ENCODE measurements at regions not wholly inside any gene's neighbourhood (a gene's known extent, or its start where the extent isn't known, plus 50 kb on each side); places are given as distances from the start of the nearest gene placed in this dataset.

GRCh38 chr2:109711230-109712122, 82.6 kb upstream of the RGPD5 start:
- 0 out of 2 replicates have a peak overlapping the region, but pooled peaks have one; percentile 4 for H2AFZ ChIP-seq (ENCODE audit: low read length)
- no peaks in the 10 kb centered on the region for H3F3A ChIP-seq (ENCODE audit: insufficient read depth, low read length)
- no peak overlapping the region for H3K4me2 ChIP-seq (ENCODE audit: low read depth, low read length)
- DNase-seq: no peak
- no peaks in the 10 kb centered on the region for H3K27me3 ChIP-seq (replicated peaks; ENCODE audit: insufficient read depth, low read length)
- no peak for TF ChIP-seq EZH2 (optimal IDR thresholded peaks at IDR 0.05; ENCODE audit: low read depth, low read length)
- TF ChIP-seq CTCF (IDR thresholded peaks at IDR 0.05; ENCODE audit: low read length): no peak
- no peak for TF ChIP-seq EZH2phosphoT487 (IDR thresholded peaks at IDR 0.05; ENCODE audit: low read length)
- no peaks in the 10 kb centered on the region for H3K4me1 ChIP-seq (ENCODE audit: low read length)
- no peaks in the 10 kb centered on the region for H3K36me3 ChIP-seq (replicated peaks; ENCODE audit: insufficient read depth, low read length)
- no peaks in the 10 kb centered on the region for H4K20me1 ChIP-seq (ENCODE audit: insufficient read depth, low read length)
- no peaks in the 10 kb centered on the region for H3K79me2 ChIP-seq (ENCODE audit: low read length)
- no peak overlapping the region for H3K4me3 ChIP-seq (ENCODE audit: low read length)
- no peaks in the 10 kb centered on the region for H3K9me3 ChIP-seq (replicated peaks; ENCODE audit: insufficient read depth, low read length)
- no peak overlapping the region for H3K27ac ChIP-seq (ENCODE audit: low read length)
- no peak overlapping the region for H3K9ac ChIP-seq (ENCODE audit: low read length)
- H3K9me2 ChIP-seq (replicated peaks; ENCODE audit: insufficient read depth, low read length): no peaks in the 10 kb centered on the region

- Histone ChIP-seq H3F3A (ENCODE audit: insufficient read depth, low read length) (no peaks in the 10 kb centered on the region), H3K36me3 (replicated peaks; ENCODE audit: insufficient read depth, low read length) (no peaks in the 10 kb centered on the region), H3K4me2 (ENCODE audit: low read depth, low read length) (no peak overlapping the region), H4K20me1 (ENCODE audit: insufficient read depth, low read length) (no peaks in the 10 kb centered on the region), H3K27ac (ENCODE audit: low read length) (no peak overlapping the region), H3K27me3 (replicated peaks; ENCODE audit: insufficient read depth, low read length) (no peaks in the 10 kb centered on the region), H3K9me2 (replicated peaks; ENCODE audit: insufficient read depth, low read length) (no peaks in the 10 kb centered on the region), H3K9ac (ENCODE audit: low read length) (no peak overlapping the region), H3K9me3 (replicated peaks; ENCODE audit: insufficient read depth, low read length) (no peaks in the 10 kb centered on the region), H3K4me1 (ENCODE audit: low read length) (no peaks in the 10 kb centered on the region), H3K4me3 (ENCODE audit: low read length) (no peak overlapping the region), H3K79me2 (ENCODE audit: low read length) (no peaks in the 10 kb centered on the region), H2AFZ (ENCODE audit: low read length) (no peak overlapping the region)
- DNase-seq: no peak
- TF ChIP-seq EZH2 (optimal IDR thresholded peaks at IDR 0.05; ENCODE audit: low read depth, low read length): no peak
- no peak for TF ChIP-seq EZH2phosphoT487 (IDR thresholded peaks at IDR 0.05; ENCODE audit: low read length)
- no peak for TF ChIP-seq CTCF (IDR thresholded peaks at IDR 0.05; ENCODE audit: low read length)
Measured at GRCh38 chr2:109712123-109712449, 82.0 kb upstream of the RGPD5 start.

- TF ChIP-seq CTCF (IDR thresholded peaks at IDR 0.05; ENCODE audit: low read length): no peak
- TF ChIP-seq EZH2 (optimal IDR thresholded peaks at IDR 0.05; ENCODE audit: low read depth, low read length): no peak
- TF ChIP-seq EZH2phosphoT487 (IDR thresholded peaks at IDR 0.05; ENCODE audit: low read length): no peak
- Histone ChIP-seq H3K4me2 (ENCODE audit: low read depth, low read length) (no peak overlapping the region), H3K27me3 (replicated peaks; ENCODE audit: insufficient read depth, low read length) (no peaks in the 10 kb centered on the region)
Measured at GRCh38 chr2:109712746-109713145, 81.4 kb upstream of the RGPD5 start.

More at GRCh38 chr2:109712746-109713145, 81.4 kb upstream of the RGPD5 start:
- Histone ChIP-seq H2AFZ (ENCODE audit: low read length) (no peak overlapping the region), H3K79me2 (ENCODE audit: low read length) (no peaks in the 10 kb centered on the region), H4K20me1 (ENCODE audit: insufficient read depth, low read length) (no peaks in the 10 kb centered on the region), H3K9me3 (replicated peaks; ENCODE audit: insufficient read depth, low read length) (no peaks in the 10 kb centered on the region), H3F3A (ENCODE audit: insufficient read depth, low read length) (no peaks in the 10 kb centered on the region), H3K9me2 (replicated peaks; ENCODE audit: insufficient read depth, low read length) (no peaks in the 10 kb centered on the region), H3K36me3 (replicated peaks; ENCODE audit: insufficient read depth, low read length) (no peaks in the 10 kb centered on the region), H3K9ac (ENCODE audit: low read length) (no peak overlapping the region), H3K4me3 (ENCODE audit: low read length) (no peak overlapping the region), H3K27ac (ENCODE audit: low read length) (no peak overlapping the region), H3K4me1 (ENCODE audit: low read length) (no peaks in the 10 kb centered on the region)
- no peak for DNase-seq
